ENCODE measurements at regions not wholly inside any gene's neighbourhood (a gene's known extent, or its start where the extent isn't known, plus 50 kb on each side); places are given as distances from the start of the nearest gene placed in this dataset.

DNA sequence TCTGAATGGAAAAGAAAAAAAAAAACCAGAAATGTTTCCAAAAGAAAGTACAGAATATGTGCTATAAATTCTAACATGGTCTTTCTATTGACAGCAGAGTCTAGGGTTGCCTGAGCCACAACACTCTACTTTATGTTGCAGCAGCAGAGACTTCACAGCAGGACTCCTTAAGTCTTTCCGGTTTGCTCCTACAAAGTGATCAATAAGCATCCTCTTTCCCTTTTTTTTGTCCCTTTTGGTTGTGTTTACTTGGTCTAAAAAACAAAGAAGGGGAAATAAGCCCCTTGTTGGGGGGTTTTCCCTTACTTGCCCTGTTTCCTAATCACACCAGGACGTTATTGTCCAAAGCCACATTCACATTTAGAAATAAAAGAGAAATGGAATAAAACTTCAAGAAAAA, 163.1 kb upstream of the MPPED2 start:
- Mint-ChIP-seq H3K36me3 (ENCODE audit: low read depth) (no peaks in the 10 kb centered on the region), H3K27ac (no peak overlapping the region), H3K27me3 (peaks cover 2% of the 10 kb centered on the region), H3K9me3 (peaks cover 2% of the 10 kb centered on the region), H3K4me3 (no peak overlapping the region), H3K4me1 (ENCODE audit: low read depth) (no peaks in the 10 kb centered on the region)
- POLR2A ChIA-PET = no interaction called here
- DNase-seq (no peak), ATAC-seq (no peak)
- CTCF ChIA-PET = no interaction called here
- intact Hi-C loops (cut with micrococcal nuclease) = no loop called here
- TF ChIP-seq, protein P1, sequence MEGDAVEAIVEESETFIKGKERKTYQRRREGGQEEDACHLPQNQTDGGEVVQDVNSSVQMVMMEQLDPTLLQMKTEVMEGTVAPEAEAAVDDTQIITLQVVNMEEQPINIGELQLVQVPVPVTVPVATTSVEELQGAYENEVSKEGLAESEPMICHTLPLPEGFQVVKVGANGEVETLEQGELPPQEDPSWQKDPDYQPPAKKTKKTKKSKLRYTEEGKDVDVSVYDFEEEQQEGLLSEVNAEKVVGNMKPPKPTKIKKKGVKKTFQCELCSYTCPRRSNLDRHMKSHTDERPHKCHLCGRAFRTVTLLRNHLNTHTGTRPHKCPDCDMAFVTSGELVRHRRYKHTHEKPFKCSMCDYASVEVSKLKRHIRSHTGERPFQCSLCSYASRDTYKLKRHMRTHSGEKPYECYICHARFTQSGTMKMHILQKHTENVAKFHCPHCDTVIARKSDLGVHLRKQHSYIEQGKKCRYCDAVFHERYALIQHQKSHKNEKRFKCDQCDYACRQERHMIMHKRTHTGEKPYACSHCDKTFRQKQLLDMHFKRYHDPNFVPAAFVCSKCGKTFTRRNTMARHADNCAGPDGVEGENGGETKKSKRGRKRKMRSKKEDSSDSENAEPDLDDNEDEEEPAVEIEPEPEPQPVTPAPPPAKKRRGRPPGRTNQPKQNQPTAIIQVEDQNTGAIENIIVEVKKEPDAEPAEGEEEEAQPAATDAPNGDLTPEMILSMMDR (IDR thresholded peaks at IDR 0.05) = no peak

DNA sequence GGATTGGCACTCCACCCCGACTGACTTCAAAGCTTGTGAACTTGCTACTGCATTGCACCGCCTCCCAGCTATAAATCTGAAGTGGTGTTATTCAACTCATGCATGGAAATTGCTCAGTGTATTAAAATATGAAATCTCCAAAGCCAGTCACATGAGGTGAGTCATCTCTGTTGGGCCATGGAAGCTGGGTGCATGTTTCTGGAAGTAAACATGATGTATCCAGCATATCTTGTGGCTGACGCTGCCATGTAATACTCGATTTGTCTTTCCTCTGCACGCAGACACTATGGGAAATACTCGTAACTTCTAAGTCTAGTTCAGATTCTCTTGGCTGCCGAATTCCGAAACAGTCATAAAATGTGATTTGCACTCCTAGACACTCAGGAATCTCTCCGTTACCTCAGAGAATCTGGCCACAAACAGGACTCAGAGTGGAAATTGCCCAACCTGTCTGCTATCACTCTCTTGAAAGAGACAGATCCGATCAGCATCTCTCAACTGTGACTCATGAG, 154.9 kb upstream of the MPPED2 start:
- H3K4me1 Mint-ChIP-seq (ENCODE audit: low read depth) = no peaks in the 10 kb centered on the region
- no peaks in the 10 kb centered on the region for H3K9me3 Mint-ChIP-seq
- DNase-seq = no peak
- no peaks in the 10 kb centered on the region for H3K36me3 Mint-ChIP-seq (ENCODE audit: low read depth)
- POLR2A ChIA-PET = no interaction called here
- H3K27ac Mint-ChIP-seq = no peak overlapping the region
- no peak overlapping the region for H3K4me3 Mint-ChIP-seq
- CTCF ChIA-PET = no interaction called here
- intact Hi-C loops (cut with micrococcal nuclease) = no loop called here
- no peaks in the 10 kb centered on the region for H3K27me3 Mint-ChIP-seq
- ATAC-seq = no peak
- TF ChIP-seq, protein P1 (IDR thresholded peaks at IDR 0.05) = no peak

DNA sequence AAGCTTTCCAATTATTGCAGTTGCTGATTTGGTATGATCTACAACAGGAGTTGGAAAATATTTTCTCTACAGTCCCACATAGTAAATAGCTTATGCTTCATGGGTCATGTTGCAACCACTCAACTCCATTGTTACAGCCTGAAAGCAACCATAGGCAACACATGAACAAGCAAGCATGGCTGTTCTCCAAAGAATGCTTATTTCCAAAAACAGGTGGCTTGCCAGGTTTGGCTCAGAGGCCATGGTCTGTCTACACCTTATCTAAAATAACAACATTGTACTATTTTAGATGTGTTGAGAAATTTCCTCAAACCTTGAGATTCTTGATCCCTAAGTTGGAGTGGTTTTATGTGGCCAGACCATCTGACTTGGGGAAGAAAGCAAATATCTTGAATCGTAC, 153.9 kb upstream of the MPPED2 start:
- Mint-ChIP-seq H3K36me3 (ENCODE audit: low read depth) (no peaks in the 10 kb centered on the region), H3K4me3 (no peak overlapping the region), H3K9me3 (no peaks in the 10 kb centered on the region), H3K27ac (no peak overlapping the region), H3K27me3 (no peaks in the 10 kb centered on the region), H3K4me1 (ENCODE audit: low read depth) (no peaks in the 10 kb centered on the region)
- ATAC-seq = no peak
- TF ChIP-seq, protein P1 (IDR thresholded peaks at IDR 0.05) = no peak
- POLR2A ChIA-PET = no interaction called here
- CTCF ChIA-PET = no interaction called here
- no peak for DNase-seq
- intact Hi-C loops (cut with micrococcal nuclease) = no loop called here

DNA sequence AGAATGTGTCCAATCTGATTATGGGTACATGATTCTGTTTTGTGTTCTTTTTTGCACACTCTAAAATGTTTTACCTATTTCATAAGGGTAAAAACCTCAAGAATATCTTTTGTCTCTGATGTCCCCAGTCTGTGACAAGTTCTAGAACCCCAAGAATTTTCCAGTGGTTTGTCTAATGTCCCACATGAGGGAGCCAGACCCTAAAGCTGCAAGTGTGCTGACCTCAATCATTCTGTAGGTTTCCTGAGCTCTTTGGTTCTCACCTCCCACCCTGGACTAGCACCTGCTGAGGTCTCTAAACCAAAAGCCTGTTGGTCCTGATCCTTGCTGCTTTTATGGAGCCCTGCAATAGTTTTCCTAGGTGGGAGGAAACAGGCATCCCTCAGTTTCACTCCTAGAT, 149.8 kb upstream of the MPPED2 start:
- intact Hi-C loops (cut with micrococcal nuclease) = no loop called here
- H3K4me3 Mint-ChIP-seq = no peak overlapping the region
- ATAC-seq = no peak
- H3K4me1 Mint-ChIP-seq (ENCODE audit: low read depth) = no peaks in the 10 kb centered on the region
- no peaks in the 10 kb centered on the region for H3K36me3 Mint-ChIP-seq (ENCODE audit: low read depth)
- ChIA-PET CTCF (no interaction called here), POLR2A (no interaction called here)
- no peaks in the 10 kb centered on the region for H3K27me3 Mint-ChIP-seq
- TF ChIP-seq, protein P1 (IDR thresholded peaks at IDR 0.05) = no peak
- no peak overlapping the region for H3K27ac Mint-ChIP-seq
- no peaks in the 10 kb centered on the region for H3K9me3 Mint-ChIP-seq
- DNase-seq = no peak

DNA sequence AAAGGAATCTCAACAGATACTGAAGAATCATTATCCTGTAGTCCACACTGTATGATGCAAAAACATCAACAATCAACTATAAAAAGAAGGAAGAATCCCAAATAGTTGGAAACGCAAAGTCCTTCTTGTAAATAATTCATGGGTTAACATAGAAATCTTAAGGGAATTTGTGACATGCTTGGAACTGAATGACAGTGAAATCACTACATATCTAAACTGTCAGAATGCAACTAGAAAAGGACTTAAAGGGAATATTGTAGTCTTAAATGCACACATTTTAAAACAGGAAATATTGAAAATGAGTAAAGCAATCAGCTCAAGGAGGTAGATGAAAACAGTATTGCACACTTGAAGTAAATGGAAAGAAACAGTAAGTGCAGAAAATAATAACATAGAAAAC, 147.6 kb upstream of the MPPED2 start:
- Mint-ChIP-seq H3K27ac (no peak overlapping the region), H3K4me3 (no peak overlapping the region), H3K36me3 (ENCODE audit: low read depth) (no peaks in the 10 kb centered on the region), H3K27me3 (no peaks in the 10 kb centered on the region), H3K9me3 (no peaks in the 10 kb centered on the region), H3K4me1 (ENCODE audit: low read depth) (no peaks in the 10 kb centered on the region)
- no peak for ATAC-seq
- intact Hi-C loops (cut with micrococcal nuclease) = no loop called here
- TF ChIP-seq, protein P1 (IDR thresholded peaks at IDR 0.05) = no peak
- POLR2A ChIA-PET = no interaction called here
- no peak for DNase-seq
- CTCF ChIA-PET = no interaction called here

Measured in activated CD8-positive, alpha-beta T cell treated with anti-CD3 and anti-CD28 coated beads for 36 hours (primary cell).